HG03139 (cell line): ENCODE measurements at regions not wholly inside any gene's neighbourhood (a gene's known extent, or its start where the extent isn't known, plus 50 kb on each side); places are given as distances from the start of the nearest gene placed in this dataset.
"Not testable (repeated sequence)": the region's sequence is repeated elsewhere in the genome, so short reads cannot be mapped to it uniquely, and the experiment has no call there.

Experiments
- ATAC-seq: cut with Tn5 transposase; IDR thresholded peaks from one replicate; pipeline ENCODE4 v1.9.1; 2021; ENCODE audit not compliant: unreplicated experiment

DNA sequence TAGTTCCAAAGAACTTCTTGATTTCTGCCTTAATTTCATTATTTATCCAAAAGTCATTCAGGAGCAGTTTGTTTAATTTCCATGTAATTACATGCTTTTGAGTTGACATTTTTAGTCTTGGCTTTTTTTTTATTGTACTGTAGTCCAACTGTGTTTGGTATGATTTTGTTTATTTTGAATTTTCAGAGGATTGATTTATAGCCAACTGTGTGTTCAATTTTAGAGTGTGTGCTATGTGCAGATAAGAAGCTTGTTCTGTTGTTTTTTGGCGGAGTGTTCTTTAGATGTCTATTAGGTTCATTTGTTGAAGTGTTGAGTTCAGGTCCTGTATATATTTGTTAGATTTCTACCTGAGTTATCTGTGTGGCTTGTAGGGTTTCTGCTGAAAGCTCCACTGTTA, 533.6 kb downstream of the TRAM1L1 start:
- no peak for ATAC-seq

DNA sequence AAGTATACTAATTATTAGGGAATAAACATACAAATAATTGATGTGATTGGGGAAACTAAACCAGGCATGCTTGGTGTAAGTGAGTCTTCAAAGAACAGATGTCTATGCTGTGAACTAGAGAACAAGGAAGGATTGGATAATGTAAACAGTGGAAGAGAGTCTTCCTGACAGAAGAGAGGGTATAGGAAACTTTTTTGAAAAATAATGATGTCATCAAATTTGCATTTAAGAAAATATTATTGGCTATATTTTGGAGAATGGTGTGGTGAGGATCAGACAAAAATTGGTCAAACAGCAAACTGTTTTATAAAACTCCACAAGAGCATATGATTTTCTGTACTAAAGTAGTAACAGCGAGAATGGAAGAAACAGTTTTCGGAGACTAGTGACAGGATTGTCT, 537.7 kb downstream of the TRAM1L1 start:
- ATAC-seq: no peak

DNA sequence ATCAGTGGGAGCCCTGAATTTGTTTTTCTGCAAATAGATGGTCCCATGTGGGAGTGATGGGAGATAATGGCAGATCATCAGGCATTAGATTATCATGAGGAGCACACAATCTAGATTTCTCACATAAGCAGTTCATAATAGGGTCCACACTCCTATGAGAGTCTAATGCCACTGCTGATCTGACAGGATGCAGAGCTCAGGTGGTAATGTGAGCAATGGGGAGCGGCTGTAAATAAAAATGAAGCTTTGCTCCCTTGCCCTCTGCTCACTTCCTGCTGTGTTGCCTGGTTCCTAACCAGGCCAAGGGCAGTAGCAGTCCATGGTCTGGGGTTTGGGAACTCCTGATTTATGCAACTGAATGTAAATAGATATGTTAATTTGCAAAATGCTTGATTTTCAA, 538.6 kb downstream of the TRAM1L1 start:
- ATAC-seq: no peak

DNA sequence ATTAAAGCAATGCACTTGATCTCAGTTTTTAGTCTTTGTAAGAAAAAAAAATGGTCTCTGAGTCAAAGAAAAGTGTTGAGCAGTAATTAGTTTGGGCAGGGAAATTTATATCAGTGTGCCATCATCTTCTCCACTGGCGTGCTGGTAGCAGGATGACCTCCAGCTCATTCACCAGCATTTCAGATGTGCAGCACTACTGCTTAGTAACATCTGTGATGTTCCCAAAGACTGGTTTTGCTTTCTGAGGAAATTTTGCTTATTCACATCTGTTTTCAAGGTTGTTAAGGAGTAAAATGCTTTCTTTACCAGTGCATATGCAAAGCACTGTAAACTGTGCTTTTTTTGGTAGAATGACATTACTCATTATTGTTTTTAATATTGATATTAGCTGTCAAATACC, 540.4 kb downstream of the TRAM1L1 start:
- no peak for ATAC-seq

DNA sequence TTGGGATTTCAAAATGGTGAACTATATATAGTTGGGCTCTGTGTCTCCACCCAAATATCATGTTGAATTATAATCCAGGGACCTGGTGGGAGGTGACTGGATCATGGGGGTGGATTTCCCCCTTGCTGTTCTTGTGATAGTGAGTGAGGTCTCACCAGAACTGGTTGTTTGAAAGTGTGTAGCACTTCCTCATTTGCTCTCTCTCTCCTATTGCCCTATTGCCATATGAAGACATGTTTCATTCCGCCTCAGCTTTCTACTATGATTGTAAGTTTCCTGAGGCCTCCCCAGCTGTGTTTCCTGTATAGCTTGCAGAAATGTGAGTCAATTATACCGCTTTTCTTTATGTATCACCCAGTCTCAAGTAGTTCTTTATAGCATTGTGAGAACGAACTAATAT, 545.6 kb downstream of the TRAM1L1 start:
- no peak for ATAC-seq

DNA sequence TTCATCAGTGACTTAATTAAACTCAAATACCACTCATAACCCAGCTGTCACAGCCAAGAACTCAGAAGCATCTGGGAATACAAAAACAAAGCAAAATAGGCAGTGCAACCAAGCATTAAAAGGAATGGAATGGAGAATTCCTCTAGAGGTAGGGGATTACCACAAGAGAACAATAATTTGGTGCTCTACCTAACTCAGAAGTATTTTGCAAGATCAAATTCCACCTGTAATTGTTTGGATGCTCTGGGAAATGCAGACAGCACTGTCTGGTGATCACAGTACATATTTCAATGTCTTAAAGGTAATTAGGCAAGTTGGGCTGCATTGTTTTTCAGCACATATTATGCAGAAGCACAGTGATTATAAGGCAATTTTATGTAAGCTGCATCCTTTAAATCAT, 547.5 kb downstream of the TRAM1L1 start:
- ATAC-seq: no peak

DNA sequence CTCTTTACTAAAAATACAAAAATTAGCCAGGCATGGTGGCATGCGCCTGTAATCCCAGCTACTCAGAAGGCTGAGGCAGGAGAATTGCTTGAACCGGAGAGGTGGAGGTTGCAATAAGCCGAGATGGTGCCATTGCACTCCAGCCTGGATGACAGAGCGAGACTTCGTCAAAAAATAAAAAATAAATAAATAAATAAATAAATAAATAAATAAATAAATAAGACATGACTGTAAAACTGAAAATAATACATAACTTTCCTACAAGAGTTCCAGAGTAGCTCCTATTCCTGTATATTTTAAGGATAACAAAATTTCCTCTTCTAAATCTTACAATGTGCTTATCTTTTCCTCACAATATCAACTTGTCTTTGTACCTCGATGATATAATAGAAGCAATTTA, 549.4 kb downstream of the TRAM1L1 start:
- not testable (repeated sequence) for ATAC-seq

DNA sequence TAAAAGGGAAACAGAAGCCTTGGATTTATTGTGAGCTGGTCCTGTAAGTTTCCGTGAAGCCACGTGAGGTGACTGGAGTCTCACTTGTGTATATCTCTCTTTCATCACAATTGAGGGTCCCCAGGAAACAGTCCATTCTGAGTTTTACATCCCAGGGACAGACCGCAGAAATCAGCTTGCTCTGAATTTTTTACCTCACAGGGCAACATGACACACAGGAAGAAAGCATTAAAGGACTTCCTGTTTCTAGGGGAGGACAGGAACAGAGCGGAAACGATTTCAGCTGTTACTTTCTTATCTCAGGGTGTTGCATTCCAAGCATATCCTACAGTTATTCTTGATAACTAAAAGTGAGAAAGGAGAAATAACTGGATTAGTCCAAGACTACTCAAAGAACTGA, 553.5 kb downstream of the TRAM1L1 start:
- peak; percentile 65 for ATAC-seq

DNA sequence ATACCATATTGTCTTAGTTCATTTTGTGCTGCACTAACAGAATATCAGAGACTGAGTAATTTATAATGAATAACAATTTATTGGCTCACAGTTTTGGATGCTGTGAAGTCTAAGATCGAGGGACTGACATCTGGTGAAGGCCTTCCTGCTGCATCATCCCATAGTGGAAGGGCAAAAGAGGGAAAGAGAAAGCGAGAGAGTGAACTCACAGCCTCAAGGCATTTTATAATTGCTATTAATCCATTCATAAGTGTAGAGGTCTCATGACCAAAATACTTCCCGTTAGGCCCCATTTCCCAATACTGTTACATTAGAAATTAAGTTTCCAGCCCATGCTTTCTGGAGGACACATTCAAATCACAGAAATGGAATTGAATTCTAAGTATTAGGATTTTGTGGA, 554.4 kb downstream of the TRAM1L1 start:
- no peak for ATAC-seq

DNA sequence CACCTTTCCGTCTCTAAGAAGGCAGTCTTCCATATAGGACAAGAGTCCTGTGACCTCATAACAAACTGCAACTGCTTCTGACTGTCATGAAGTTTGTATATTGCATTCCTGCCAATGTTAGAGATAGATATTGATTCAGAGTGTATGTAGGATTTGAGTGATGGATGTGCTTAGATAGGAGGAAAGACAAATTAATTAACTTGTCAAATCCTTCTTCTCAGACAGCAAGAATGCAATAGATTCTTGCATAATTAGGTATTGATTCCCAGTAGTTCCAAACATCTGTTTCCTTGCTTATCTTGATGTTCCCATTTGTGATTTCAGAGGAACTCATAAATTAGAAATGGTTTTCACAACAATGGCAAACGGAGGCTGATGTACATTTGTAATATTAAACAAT, 555.3 kb downstream of the TRAM1L1 start:
- ATAC-seq: no peak

DNA sequence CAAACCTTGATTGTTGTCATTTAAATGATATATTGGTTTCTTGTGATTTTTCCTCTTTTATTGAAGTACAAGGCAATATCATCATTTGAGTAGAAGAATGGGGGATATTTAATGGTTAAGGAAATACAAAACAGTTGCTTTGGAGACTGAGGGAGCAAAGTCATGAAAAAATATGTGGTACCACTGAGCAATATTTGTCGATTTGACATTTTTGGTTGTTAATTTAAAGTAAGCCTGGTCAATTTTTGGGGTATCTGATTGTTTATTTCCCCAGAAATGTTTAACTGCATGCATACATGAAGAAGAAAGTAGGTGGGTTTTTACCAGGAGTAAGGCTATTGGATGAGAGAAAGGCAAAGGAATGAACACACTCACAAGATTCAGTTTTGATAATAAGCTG, 556.2 kb downstream of the TRAM1L1 start:
- no peak for ATAC-seq

DNA sequence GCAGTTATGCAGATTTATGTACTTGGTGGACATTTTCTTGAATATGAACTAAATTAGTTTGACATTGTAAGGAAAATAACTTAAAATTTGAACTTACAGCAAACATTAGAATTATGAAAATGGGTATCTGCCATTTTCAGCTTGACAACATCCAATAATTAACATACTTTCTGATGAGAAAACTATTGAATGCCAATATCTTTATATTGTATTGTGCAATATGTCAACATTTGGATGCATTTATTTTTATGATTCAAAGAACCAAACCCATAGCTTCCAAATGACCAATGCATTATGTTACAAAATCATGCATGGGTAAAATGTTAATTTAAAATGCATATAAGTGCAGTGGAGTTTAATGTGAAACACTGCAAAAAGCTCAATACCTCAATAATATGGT, 562.5 kb downstream of the TRAM1L1 start:
- no peak for ATAC-seq

DNA sequence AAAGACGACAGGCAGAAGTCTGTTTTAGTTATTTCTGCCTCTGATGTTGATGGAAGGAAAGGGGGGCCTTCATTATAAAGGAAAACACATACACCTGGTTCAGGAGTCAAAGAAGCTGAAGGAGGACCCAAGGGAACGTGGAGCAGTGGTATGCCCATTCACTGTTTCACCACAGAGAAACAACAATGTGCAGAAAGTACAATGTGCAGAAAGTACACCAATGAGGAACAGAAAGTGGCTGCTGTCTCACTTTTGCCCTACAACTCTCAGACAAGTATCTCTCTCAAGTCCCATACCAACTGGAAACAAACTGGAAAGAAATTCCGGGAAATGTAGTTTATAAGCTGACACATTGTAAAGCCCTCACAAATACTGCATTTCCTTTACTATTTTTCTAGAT, 564.5 kb downstream of the TRAM1L1 start:
- ATAC-seq: no peak

DNA sequence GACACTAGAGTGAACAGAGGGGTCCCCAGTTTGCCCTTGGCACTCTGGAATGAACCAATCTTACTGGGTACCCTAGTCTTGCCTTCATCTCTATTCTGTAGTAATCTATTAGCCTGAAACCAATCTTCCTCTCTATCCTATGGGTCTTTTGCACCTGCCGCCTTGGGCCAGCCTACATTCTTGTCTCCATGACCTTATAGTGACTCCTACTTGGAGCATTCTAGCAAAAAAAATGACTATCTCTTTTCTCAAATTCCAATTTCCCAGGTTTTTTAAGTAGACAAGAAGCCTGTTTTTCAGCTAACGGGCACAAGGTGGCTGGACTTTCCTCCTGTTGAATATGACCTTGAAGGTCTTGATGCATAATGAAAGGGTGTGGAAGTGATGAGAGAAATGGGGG, 568.7 kb downstream of the TRAM1L1 start:
- ATAC-seq: no peak

DNA sequence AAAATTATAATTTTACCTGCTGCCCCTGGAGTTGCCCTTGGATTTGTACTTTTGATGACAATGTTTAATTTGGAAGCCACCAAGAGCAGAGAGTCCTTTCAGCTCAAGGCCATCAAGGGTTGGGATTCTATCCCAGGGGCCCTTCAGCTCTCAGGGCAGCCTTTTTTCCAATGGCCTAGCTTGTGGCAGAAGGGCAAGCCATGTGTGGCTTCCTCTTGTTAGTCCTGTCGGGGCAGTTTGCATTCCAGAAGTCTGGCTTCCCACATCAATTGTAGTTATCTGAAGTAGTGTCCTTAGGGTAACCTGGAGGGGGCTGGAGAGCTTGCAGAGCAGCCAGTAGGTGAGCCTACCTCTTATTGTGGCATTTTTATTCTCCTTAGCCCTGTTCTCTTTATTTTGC, 569.4 kb downstream of the TRAM1L1 start:
- ATAC-seq: no peak

DNA sequence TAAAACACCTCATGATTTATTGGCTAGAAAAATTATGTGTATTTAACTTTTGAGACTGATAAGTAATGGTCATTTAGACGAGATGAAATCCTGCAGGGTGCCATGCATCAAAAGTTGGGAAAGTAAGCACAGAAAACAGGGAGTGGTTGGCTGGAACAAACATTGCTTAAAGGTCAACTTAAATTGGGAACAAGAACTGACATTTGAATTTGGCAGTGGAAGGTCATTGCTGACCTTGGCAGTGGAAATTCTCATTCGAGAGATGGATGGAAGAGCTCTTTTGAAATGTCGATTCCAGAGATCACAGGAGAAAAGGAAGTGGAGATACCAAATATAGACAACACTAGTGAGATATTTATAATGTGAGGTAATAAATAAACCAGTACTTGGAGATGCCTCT, 572.8 kb downstream of the TRAM1L1 start:
- ATAC-seq: no peak

DNA sequence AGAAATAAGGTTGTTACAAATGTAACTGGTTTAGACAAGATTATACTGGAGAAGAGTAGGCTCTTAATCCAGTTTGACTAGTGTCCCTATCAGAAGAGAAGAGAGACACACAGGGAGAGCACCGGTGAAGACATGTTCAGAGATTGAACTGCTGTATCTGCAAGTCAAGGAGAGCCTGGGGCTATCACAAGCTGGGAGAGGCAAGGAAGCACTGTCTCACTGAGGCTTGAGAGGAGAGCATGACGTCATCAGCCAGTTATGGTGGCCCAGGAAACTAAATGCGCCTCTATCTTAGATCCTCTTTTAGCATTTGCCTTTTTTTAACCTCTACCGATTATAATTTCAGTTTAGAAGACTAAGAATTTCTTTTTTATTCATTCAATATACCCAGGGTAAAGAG, 583.4 kb downstream of the TRAM1L1 start:
- ATAC-seq: no peak

DNA sequence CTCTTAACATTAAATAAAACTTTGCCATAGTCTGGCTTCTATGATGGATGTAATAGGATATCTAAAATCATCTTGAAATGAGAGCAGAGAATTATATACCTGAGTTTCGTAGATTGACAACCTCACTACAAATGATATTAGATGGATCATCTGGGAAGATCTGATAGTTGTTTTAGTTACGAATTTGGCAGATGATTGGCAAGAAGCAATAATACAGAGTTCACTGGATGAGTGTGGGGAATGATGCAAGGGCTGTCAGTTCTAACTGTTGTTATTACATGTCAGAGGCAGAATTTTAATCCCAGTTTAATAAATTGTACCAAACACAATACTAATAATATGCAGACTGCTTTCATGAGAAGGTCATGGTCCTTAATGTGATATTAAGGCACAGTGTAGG, 585.2 kb downstream of the TRAM1L1 start:
- no peak for ATAC-seq

DNA sequence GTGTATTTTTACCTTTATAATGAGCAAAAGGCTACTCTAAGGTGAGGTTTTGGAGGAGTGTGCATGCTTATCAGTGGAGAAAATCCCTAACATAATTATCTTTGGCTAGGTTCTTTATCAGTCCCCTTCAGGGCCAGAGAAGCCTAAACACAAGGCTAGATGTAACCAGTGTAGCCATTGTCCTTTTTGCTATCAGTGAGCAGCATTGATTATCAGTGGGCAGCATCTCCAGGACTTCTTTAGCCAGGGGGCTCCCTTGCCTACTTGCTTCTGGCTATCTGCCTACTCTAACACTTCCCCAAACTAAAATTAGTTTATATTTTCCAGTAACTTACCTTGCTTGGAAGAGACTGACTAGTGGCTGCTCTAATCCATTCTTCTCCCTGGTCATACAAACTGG, 595.6 kb downstream of the TRAM1L1 start:
- no peak for ATAC-seq

DNA sequence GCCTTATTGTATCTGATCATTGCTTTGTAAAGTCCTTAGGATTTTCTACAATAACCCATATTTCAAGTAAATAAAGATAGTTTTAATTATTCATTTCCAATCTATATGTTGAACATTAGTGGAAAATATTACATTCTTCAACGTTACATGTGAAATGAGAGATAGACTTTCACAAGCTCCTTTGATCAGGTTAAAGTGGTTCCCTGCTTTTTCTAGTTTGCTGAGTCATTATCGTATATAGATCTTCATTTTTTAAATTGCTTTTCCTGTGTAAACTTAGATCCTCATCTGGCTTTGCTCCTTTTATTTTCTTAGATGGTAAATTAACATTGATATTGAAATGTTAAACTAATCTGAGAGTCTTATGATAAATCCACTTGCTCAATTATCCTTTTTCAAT, 599.0 kb downstream of the TRAM1L1 start:
- no peak for ATAC-seq

DNA sequence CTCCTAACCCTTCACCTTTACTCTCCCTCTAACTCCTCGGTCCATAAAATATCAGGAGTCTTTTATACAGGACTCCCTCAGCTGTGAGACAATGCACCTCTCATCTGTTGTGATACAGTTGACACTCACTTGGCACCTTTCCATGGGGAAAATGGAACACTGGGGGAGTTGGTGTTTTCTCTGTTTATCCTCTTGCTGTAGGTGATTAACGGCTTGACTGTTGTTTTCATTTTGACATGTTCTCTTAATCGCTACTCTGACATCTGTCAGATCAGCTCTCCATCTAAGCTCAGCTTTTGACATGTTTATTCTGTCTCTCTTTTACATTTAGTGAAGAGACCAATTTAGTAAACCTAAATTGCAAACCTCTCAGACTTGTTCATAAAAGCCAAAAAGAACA, 604.8 kb downstream of the TRAM1L1 start:
- no peak for ATAC-seq

DNA sequence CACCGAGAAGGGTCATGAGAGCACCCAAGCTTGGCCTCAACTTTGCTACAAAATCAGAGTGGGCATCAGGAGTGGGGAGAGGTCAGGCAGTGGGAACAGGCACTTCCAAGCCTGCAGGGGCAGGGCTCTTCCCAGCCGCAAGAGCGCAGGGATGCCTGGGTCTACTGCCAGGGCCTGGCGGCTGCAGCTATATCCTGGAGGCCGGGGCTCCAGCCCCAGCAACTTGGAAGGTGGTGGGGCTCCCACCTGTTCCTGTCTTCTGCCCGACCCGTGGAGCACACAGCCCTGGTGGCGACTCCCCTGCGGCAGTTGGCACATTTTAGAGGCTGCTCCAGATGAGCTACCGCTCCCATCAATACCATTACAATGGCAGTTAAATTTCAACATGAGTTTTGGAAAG, 607.0 kb downstream of the TRAM1L1 start:
- no peak for ATAC-seq

DNA sequence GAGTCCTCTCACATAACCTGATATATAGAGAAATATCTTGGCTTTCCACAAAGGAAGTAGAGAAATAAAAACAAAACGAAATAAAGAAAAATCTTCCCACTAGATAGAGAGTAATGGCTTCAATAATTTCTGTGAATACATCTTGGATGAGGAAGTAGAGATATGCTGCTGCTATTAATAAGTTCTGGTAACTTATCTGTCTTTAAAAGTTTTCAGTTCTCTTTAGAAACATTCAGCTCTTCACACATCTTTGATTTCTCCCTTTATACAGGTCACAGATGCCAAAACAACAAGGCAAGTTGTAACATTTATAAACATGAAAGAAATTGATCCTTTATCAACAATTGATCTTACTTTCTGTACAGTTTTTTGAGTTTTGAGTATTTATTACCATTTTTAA, 615.8 kb downstream of the TRAM1L1 start:
- no peak for ATAC-seq

DNA sequence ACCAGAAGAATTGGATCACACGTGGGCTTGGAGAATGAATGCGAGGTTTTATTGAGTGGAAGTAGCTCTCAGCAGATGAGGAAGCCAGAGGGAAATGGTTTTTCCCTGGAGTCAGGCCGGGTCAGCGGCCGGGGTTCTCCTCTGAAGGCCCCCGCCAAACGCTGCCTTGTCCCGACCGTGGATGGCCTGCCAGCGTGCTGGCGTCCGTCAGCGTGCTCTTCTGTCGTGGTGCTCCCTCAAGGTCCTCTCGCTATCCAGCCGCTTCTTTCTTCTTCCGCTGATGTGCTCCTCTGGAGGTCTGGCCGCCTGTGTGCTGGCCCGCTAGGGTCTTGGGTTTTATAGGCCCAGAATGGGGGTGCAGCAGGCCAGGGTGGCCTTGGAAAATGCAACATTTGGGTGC, 632.2 kb downstream of the TRAM1L1 start:
- no peak for ATAC-seq
